Glutamatergic neuron (in vitro differentiated cells): ENCODE measurements at regions not wholly inside any gene's neighbourhood (a gene's known extent, or its start where the extent isn't known, plus 50 kb on each side); places are given as distances from the start of the nearest gene placed in this dataset.

Experiments
- DNase-seq: peaks from one replicate; pipeline ENCODE4 v3.0.0; 2022
- H3K27ac Mint-ChIP-seq: one replicate; pipeline ENCODE4 v1.8.0; 2020; ENCODE audit warnings: mild to moderate bottlenecking, mixed read lengths, inconsistent platforms; ENCODE audit not compliant: unreplicated experiment
- H3K27me3 Mint-ChIP-seq: one replicate; pipeline ENCODE4 v1.8.0; 2020; ENCODE audit warnings: mild to moderate bottlenecking, moderate library complexity, mixed read lengths, inconsistent platforms; ENCODE audit not compliant: unreplicated experiment
- H3K36me3 Mint-ChIP-seq: one replicate; pipeline ENCODE4 v1.8.0; 2020; ENCODE audit warnings: mild to moderate bottlenecking, mixed read lengths, inconsistent platforms; ENCODE audit not compliant: unreplicated experiment
- H3K4me1 Mint-ChIP-seq: one replicate; pipeline ENCODE4 v1.8.0; 2020; ENCODE audit warnings: mild to moderate bottlenecking, low read depth, mixed read lengths, inconsistent platforms; ENCODE audit not compliant: unreplicated experiment
- H3K4me3 Mint-ChIP-seq: one replicate; pipeline ENCODE4 v1.8.0; 2020; ENCODE audit warnings: mild to moderate bottlenecking, mixed read lengths, inconsistent platforms; ENCODE audit not compliant: unreplicated experiment
- H3K9me3 Mint-ChIP-seq: one replicate; pipeline ENCODE4 v1.8.0; 2020; ENCODE audit warnings: mild to moderate bottlenecking, moderate library complexity, mixed read lengths, inconsistent platforms; ENCODE audit not compliant: unreplicated experiment
- TF ChIP-seq, protein P1 (sequence below): fragments of 200-600 bp; sonication (generic); IDR thresholded peaks from one replicate; pipeline ENCODE4 v1.5.0; 2021; ENCODE audit not compliant: partially characterized antibody, unreplicated experiment

DNA sequence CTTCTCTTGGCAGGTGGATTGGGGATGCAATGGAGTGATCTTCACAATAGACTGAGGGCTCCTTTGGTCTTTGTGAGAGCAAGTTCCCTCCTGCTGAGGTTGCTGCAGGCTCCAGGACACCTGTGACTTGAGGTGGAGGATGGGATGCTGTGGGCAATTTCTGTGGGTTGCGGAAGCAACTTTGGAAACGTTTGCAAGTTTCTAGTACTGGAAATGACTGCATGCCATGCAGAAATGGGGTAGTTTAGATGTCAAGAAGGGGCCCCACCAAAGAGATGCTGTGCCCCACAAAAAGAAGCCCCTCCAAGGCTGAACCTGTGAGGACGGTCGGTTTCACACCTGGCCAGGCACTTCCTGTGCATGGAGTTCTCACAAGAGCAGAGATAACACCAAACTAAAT is 80.4 kb upstream of the XCR1 start:
- no peak overlapping the region for H3K27ac Mint-ChIP-seq
- H3K4me3 Mint-ChIP-seq = no peak overlapping the region
- no peaks in the 10 kb centered on the region for H3K27me3 Mint-ChIP-seq
- H3K36me3 Mint-ChIP-seq = no peaks in the 10 kb centered on the region
- peaks cover 1% of the 10 kb centered on the region for H3K9me3 Mint-ChIP-seq
- no peaks in the 10 kb centered on the region for H3K4me1 Mint-ChIP-seq
- TF ChIP-seq, protein P1, sequence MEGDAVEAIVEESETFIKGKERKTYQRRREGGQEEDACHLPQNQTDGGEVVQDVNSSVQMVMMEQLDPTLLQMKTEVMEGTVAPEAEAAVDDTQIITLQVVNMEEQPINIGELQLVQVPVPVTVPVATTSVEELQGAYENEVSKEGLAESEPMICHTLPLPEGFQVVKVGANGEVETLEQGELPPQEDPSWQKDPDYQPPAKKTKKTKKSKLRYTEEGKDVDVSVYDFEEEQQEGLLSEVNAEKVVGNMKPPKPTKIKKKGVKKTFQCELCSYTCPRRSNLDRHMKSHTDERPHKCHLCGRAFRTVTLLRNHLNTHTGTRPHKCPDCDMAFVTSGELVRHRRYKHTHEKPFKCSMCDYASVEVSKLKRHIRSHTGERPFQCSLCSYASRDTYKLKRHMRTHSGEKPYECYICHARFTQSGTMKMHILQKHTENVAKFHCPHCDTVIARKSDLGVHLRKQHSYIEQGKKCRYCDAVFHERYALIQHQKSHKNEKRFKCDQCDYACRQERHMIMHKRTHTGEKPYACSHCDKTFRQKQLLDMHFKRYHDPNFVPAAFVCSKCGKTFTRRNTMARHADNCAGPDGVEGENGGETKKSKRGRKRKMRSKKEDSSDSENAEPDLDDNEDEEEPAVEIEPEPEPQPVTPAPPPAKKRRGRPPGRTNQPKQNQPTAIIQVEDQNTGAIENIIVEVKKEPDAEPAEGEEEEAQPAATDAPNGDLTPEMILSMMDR = no peak
- DNase-seq = no peak

DNA sequence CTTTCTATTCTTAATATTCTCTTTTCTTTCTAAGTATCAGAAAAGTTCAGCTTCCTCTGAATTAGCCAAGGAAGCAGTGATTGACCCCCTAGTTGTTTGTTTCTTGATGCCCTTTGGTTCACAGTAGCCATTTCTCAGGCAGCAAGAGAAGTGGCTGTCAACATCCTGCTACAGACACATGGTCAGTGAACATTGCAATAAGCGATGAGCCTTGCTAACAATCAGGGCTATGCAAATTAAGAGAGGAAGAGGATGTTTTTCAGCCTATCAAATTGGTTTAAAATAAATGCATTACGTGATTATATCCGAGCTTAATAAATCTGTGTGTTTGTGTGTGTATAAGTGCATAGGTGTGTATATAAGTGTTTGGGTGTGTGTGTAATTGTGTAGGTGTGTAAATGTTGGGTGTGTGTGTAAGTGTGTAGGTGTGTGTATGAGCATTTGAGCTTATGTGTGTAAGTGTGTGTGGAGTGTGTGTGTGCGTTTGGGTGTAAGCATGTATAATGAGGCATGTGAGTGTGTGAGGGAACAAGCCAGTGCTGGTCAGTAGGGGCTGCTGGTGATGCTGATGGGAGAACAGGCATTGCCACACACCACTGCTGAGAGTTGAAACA is 78.1 kb upstream of the XCR1 start:
- Mint-ChIP-seq H3K9me3 (peaks cover 1% of the 10 kb centered on the region), H3K4me3 (no peak overlapping the region), H3K27me3 (no peaks in the 10 kb centered on the region), H3K27ac (no peak overlapping the region), H3K4me1 (no peaks in the 10 kb centered on the region), H3K36me3 (no peaks in the 10 kb centered on the region)
- TF ChIP-seq, protein P1 = no peak
- DNase-seq = no peak

DNA sequence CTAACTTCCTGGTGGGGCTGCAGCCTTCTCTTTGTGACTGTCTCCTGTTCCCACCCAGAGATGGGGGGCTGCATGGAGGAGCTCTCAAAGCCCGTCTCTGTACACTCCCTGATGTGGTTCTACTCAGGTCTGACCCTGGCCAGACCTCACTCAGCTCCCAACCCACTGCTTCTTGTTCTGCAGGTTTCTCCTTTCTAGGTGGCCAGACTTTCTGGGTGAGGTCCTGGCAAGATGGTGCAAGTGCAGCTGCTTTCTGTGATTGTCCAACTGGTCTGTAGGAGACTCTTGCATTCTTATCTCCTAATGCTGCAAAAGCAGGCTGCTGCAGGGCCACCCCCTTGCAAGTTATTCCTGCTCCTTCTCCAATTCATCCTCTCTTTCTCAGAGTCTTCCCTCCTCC is 77.4 kb upstream of the XCR1 start:
- TF ChIP-seq, protein P1 = no peak
- Mint-ChIP-seq H3K9me3 (peaks cover 1% of the 10 kb centered on the region), H3K27me3 (no peaks in the 10 kb centered on the region), H3K4me3 (no peak overlapping the region), H3K36me3 (no peaks in the 10 kb centered on the region), H3K27ac (no peak overlapping the region), H3K4me1 (no peaks in the 10 kb centered on the region)
- no peak for DNase-seq

DNA sequence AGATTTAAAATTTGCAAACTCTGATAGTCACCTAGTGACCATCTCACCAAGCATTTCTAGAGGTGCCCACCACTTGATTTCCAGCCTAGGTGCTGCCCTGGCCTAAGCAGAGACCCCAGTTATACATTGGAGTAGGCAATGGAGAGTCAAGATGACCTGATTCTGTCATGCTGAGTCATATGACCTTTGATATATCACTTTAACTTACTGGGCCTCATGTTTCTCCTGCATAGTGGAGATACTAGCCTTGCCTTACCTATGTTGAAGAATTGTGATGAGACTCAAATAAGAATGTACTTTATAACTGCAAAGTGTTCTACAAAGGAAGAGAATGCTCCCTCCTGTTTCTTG is 75.5 kb upstream of the XCR1 start:
- Mint-ChIP-seq H3K36me3 (no peaks in the 10 kb centered on the region), H3K27ac (no peak overlapping the region), H3K27me3 (no peaks in the 10 kb centered on the region), H3K4me1 (no peaks in the 10 kb centered on the region), H3K4me3 (no peak overlapping the region), H3K9me3 (peaks cover 1% of the 10 kb centered on the region)
- TF ChIP-seq, protein P1 = no peak
- DNase-seq = no peak

DNA sequence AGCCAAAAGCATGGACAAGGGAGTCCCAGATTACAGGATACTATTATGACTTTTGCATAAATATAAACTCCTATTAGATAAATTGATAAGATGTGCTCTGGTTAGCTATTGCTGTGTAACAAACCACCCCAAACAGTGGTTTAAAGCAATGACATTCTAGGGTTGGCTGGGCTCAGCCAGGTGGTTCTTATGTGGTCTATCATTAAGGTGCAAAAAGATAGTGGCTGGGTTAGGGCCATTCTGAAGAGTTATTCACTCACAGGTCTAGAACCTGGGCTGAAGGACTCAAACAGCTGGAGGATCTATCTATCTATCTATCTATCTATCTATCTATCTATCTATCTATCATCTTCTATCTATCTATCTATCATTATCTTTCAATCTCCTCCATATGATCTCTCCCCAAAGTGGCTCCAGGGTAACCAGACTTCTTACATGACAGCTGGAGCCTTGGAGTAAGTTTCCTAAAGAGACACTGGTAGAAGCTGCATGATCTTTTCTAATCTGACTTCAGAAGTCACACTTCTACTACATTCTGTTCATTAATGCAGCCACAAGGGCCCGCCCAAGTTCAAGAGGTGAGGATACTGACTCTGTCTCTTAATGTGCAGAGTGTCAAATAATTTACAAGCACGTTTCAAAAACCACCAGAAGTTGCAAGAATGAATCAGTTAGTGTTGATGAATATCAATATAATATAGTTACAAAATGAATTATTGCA is 74.9 kb upstream of the XCR1 start:
- no peak overlapping the region for H3K27ac Mint-ChIP-seq
- no peaks in the 10 kb centered on the region for H3K4me1 Mint-ChIP-seq
- peaks cover 1% of the 10 kb centered on the region for H3K9me3 Mint-ChIP-seq
- TF ChIP-seq, protein P1 = no peak
- H3K4me3 Mint-ChIP-seq = no peak overlapping the region
- no peaks in the 10 kb centered on the region for H3K27me3 Mint-ChIP-seq
- no peak for DNase-seq
- H3K36me3 Mint-ChIP-seq = no peaks in the 10 kb centered on the region
